ENCODE measurements at regions not wholly inside any gene's neighbourhood (a gene's known extent, or its start where the extent isn't known, plus 50 kb on each side); places are given as distances from the start of the nearest gene placed in this dataset.

DNA sequence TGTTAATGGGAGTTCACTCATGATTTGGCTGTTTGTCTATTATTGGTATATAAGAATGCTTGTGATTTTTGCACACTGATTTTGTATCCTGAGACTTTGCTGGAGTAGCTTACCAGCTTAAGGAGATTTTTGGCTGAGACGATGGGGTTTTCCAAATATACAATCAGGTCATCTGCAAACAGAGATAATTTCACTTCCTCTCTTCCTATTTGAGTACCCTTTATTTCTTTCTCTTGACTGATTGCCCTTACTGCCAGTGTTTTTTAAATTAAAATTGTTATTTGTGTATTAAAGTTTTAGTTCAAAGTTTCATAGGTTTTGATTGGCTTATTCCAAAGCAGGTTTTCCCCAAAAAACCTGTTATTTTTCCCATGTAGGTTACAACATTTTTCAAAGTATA is 390.5 kb upstream of the RBMS3 start:
- H3K9me3 Mint-ChIP-seq = no peaks in the 10 kb centered on the region
- no peak overlapping the region for H3K4me3 Mint-ChIP-seq
- H3K27me3 Mint-ChIP-seq = peaks cover 0 to 6% of the 10 kb centered on the region in 2 donors
- DNase-seq (no peak), ATAC-seq (replicated peaks) (no peak)
- H3K27ac Mint-ChIP-seq = no peak overlapping the region
- peaks cover 2 to 5% of the 10 kb centered on the region in 2 donors for H3K4me1 Mint-ChIP-seq
- no peaks in the 10 kb centered on the region for H3K36me3 Mint-ChIP-seq

DNA sequence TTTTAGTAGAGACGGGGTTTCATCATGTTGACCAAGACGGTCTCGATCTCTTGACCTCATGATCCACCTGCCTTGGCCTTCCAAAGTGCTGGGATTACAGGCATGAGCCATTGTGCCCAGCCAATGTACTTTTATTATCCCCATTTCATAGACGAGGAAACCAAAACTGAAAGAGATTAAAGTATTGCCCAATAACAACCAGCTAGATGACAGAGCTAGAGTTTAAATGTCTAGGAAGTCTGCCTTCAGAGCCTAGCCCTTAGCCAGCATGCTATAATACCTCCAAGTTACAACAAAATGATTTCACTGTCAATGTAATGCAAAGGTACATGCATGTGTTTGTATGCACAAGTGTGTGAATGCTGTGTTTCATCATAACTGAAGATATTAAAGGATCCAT is 389.4 kb upstream of the RBMS3 start:
- no peak for DNase-seq
- Mint-ChIP-seq H3K27ac (no peak overlapping the region), H3K27me3 (peaks cover 0 to 6% of the 10 kb centered on the region in 2 donors), H3K4me3 (no peak overlapping the region), H3K36me3 (no peaks in the 10 kb centered on the region), H3K4me1 (peaks cover 2 to 5% of the 10 kb centered on the region in 2 donors), H3K9me3 (no peaks in the 10 kb centered on the region)
- no peak for ATAC-seq (replicated peaks)

DNA sequence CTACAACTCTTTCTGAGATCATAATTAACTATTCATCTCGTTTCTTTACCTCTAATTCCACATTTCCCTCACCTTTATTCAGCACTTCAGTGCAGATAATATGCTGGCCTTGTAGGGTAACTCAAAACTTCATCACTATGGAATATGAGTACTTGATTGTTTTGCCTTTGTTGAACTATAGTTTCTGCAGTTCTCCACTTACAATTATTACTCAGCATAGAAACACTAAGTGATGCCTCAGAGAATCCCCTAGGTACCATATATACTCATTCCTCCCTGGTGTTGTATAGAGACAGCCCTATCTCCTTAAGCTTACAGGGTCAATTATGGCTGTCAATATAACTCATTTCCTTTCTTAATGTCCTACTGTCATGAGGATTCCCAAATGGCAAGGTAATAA is 380.6 kb upstream of the RBMS3 start:
- ATAC-seq (replicated peaks) = no peak

DNA sequence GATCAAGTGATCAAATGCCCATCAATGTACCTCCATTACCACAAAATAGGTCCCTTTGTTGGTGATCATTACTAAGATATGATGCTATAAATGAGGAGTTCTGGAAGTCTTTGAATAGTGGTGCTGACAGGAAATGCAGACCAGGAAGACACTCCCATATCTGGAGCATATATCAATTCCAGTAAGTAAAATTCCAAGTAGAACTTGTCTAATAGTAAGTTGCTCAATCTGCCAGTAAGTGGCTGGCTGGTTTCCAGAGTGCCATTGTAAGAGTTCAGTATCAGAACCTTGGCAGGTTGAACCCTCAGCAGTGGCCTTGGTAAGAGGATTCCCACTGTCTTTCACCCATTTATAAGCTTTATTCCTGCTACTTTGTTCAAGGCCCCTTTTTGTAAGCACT is 379.9 kb upstream of the RBMS3 start:
- ATAC-seq (replicated peaks) (no peak), DNase-seq (no peak)
- no peaks in the 10 kb centered on the region for H3K36me3 Mint-ChIP-seq
- no peak overlapping the region for H3K27ac Mint-ChIP-seq
- H3K27me3 Mint-ChIP-seq = peaks cover 0 to 4% of the 10 kb centered on the region in 2 donors
- no peaks in the 10 kb centered on the region for H3K4me1 Mint-ChIP-seq
- H3K9me3 Mint-ChIP-seq = peaks cover 0 to 7% of the 10 kb centered on the region in 2 donors
- no peak overlapping the region for H3K4me3 Mint-ChIP-seq

More for the DNA sequence above, 380.6 kb upstream of the RBMS3 start:
- H3K4me3 Mint-ChIP-seq = no peak overlapping the region
- H3K9me3 Mint-ChIP-seq = peaks cover 0 to 7% of the 10 kb centered on the region in 2 donors
- H3K27me3 Mint-ChIP-seq = no peaks in the 10 kb centered on the region
- H3K4me1 Mint-ChIP-seq = no peaks in the 10 kb centered on the region
- DNase-seq = no peak
- H3K36me3 Mint-ChIP-seq = no peaks in the 10 kb centered on the region
- H3K27ac Mint-ChIP-seq = no peak overlapping the region

DNA sequence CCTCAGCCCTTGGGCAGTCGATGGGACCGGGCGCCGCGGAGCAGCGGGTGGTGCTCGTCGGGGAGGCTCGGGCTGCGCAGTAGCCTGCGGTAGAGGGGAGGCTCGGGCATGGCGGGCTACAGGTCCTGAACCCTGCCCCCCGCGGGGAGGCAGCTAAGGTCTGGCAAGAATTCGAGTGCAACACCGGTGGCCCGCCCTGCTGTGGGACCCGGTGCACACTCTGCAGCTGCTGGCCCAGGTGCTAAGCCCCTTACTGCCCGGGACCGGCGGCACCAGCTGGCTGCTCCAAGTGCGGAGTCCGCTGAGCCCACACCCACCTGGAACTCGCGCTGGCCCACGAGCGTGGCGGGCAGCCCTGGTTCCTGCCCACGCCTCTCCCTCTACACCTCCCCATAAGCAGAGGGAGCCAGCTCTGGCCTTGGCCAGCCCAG is 377.7 kb upstream of the RBMS3 start:
- Mint-ChIP-seq H3K4me1 (no peaks in the 10 kb centered on the region), H3K36me3 (no peaks in the 10 kb centered on the region), H3K27me3 (peaks cover 4% of the 10 kb centered on the region in 2 donors), H3K27ac (no peak overlapping the region), H3K4me3 (no peak overlapping the region), H3K9me3 (peaks cover 0 to 7% of the 10 kb centered on the region in 2 donors)
- DNase-seq = no peak
- ATAC-seq (replicated peaks) = no peak

DNA sequence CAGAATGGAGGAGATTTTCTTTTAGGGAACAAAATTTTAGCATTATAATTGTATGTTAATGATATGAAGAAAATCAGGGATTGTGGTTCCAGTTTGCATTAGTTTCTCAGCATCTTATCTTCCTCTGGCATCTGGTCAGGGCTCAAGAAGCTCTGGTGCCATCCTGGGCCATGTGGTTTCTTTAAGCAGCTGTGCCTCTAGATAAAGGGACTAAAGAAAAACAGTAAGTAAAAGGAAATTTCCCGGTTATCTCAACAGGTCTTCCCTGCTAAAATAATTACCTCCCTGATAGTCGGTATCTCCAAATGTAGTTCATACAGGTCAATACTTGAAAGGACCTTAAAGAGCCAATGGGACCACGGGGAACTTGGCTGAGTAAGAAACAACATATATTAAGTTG is 375.1 kb upstream of the RBMS3 start:
- no peak for DNase-seq
- peaks cover 0 to 7% of the 10 kb centered on the region in 2 donors for H3K9me3 Mint-ChIP-seq
- no peak for ATAC-seq (replicated peaks)
- H3K36me3 Mint-ChIP-seq = no peaks in the 10 kb centered on the region
- no peak overlapping the region for H3K27ac Mint-ChIP-seq
- no peaks in the 10 kb centered on the region for H3K4me1 Mint-ChIP-seq
- peaks cover 4 to 5% of the 10 kb centered on the region in 2 donors for H3K27me3 Mint-ChIP-seq
- no peak overlapping the region for H3K4me3 Mint-ChIP-seq

DNA sequence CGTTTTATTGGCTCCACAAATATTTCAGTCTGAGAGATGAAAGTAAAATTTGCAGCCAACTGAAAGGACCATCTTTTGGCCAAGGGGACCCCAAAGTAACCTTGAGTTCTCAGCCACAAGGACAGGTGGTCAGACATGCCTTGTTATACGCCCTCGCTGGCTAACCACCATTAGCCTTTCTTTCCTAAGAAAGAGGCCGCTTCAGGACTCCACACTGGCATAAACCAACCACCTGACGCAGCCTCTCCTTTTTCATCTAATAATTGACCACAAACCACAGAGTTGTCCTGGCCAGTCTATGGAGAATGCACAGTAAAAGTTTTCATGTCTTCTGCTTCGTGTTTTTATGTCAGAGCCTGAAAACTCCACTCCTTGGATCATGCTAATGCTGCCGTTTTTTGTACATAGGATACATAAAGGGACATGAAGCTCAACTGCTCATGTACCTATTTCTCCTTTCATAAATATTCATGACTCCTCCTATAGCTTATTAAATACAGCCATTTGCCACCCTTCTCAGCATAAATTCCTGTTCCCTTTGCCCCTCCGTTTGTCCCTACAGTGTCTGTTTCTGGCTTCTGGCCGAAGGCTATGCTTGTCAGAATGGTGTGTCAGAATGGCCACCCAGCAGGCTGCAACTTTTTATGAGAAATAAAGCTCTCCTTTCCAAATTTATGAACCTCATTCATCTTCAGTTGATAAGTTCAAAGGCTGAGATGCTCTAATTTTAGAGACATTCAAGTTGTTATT is 374.1 kb upstream of the RBMS3 start:
- H3K4me3 Mint-ChIP-seq = no peak overlapping the region
- H3K27ac Mint-ChIP-seq = no peak overlapping the region
- no peaks in the 10 kb centered on the region for H3K36me3 Mint-ChIP-seq
- H3K9me3 Mint-ChIP-seq = peaks cover 0 to 4% of the 10 kb centered on the region in 2 donors
- ATAC-seq (replicated peaks) (no peak), DNase-seq (no peak)
- peaks cover 4 to 5% of the 10 kb centered on the region in 2 donors for H3K27me3 Mint-ChIP-seq
- H3K4me1 Mint-ChIP-seq = no peaks in the 10 kb centered on the region

DNA sequence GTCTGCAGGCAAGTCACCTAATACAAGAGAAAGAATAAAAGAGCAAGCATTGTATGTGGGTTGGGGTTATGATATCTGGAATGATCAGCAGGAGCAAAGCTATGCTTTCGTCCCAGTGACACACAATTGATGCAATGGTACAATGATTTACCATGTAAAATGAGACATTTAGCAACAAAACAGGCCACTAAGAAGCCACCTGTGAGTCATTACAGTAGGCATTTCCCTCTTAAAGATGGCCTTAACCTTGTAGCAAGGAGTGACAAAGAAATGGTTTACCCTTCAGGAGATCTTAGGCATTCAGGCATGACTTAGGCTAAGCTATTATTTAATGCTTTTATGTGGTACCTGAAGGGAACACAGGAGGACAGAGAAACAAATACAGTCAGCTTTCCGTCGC is 373.3 kb upstream of the RBMS3 start:
- H3K27me3 Mint-ChIP-seq = peaks cover 4 to 5% of the 10 kb centered on the region in 2 donors
- no peaks in the 10 kb centered on the region for H3K9me3 Mint-ChIP-seq
- H3K4me3 Mint-ChIP-seq = no peak overlapping the region
- no peaks in the 10 kb centered on the region for H3K4me1 Mint-ChIP-seq
- no peak for DNase-seq
- no peak for ATAC-seq (replicated peaks)
- no peaks in the 10 kb centered on the region for H3K36me3 Mint-ChIP-seq
- no peak overlapping the region for H3K27ac Mint-ChIP-seq

DNA sequence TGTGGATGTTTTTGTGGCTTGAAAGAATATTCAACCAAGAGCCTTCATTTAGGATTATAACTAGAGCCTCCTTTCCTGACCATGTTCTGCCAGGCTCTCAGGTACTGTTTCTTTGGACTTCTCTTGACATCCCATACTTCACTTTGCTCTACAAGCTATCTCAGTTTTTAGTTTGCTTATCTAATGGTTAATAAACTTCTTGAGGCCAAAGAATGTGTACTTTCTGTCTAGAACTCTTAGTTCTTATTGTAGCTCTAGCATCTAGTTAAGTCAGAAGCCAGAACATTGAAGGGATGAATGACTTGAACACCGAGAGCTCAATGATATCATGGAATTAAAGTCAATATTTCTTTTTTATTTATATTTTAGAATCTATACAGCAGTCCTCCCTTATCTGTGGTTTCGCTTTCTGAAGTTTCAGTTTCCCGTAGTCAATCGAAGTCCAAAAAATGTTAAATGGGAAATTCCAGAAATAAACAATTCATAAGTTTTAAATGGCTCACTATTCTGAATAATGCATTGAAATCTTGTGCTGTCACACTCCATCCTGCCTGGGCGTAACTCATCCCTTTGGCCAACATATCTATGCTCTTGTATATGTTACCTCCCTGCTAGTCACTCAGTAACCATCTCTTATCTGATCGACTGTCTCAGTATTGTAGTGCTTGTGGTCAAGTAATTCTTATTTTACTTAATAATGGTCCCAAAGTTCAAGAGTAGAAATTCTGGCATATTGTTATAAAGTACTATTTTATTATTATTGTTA is 368.6 kb upstream of the RBMS3 start:
- ATAC-seq (replicated peaks) (no peak), DNase-seq (no peak)
- no peaks in the 10 kb centered on the region for H3K36me3 Mint-ChIP-seq
- H3K4me3 Mint-ChIP-seq = no peak overlapping the region
- peaks cover 9 to 21% of the 10 kb centered on the region in 2 donors for H3K4me1 Mint-ChIP-seq
- no peak overlapping the region for H3K27ac Mint-ChIP-seq
- no peaks in the 10 kb centered on the region for H3K9me3 Mint-ChIP-seq
- H3K27me3 Mint-ChIP-seq = peaks cover 0 to 5% of the 10 kb centered on the region in 2 donors

DNA sequence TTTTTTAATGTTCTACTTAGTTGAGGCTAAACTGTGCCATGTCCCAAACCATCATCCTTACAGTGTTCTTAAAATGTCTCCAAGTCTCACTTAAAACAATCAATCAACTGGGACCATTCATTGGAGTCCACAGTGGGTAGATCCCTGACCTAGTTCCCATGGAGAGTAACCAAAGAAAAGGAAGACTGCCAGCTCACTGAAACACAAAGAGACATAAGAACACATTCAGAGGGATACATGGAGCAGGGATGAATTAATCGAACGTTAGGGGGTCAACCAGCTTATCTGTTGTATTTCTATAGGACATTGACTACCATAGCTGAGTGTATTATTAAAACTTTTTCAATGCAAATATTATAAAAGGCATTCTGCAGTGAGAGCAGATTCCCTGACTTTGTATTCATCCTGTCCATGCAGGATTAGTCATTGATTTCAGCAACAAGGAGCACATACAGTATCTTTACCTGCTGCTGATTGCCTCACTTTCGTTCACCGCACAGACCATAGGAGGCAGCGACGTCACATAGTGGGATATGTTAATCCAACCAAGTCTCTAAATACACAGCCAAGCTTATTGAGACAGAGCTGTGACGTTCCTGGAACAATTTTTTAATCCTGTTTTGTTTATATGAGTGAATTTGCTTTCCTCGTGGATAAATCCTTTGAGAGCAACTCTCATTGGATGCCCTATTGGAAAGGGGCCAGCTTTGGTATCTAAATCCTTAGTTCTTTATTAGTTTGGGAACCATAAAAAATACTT is 364.9 kb upstream of the RBMS3 start:
- H3K36me3 Mint-ChIP-seq = no peaks in the 10 kb centered on the region
- no peaks in the 10 kb centered on the region for H3K27me3 Mint-ChIP-seq
- no peak overlapping the region for H3K4me3 Mint-ChIP-seq
- H3K9me3 Mint-ChIP-seq = no peaks in the 10 kb centered on the region
- peaks cover 13 to 31% of the 10 kb centered on the region in 2 donors for H3K4me1 Mint-ChIP-seq
- ATAC-seq (replicated peaks) = no peak
- DNase-seq = no peak
- no peak overlapping the region for H3K27ac Mint-ChIP-seq

DNA sequence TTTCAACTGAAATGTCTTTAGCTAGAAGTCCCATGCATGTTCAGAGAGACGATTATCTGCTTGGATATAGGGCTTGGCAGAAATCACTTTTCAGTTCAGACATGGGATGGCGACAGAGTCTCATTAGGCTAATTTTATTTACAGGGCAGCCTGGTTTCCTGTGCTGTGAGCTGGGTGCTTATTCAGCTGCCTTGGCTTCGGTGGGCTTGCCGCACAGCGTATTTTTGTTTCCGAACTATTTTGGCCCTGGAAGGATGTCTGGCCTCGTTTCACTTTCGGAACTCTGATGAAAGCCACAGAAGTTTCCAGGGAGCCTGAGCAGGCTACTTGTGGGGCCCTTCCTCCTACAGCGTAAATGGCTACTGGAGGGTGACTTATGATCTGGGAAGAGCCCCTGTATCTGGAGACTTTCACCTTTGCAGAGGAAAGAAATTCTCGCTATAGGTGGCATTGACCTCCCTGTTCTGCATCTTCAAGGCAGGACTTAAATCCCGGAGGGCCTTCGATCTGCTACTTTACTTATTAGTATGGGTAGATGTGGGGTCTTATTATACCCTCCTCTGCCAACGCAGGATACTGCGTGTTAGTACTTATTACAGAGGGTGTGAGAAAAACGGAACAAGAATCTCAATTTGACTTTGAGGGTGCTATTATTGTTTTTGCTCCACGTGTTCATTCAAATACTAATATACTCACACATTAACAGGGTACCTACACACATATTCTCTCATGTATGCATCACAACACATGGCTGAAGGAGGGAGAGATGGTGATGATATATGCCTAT is 364.0 kb upstream of the RBMS3 start:
- ATAC-seq (replicated peaks) (peak; percentile 87 to 90), DNase-seq (peak; percentile 35)
- H3K27me3 Mint-ChIP-seq = no peaks in the 10 kb centered on the region
- no peaks in the 10 kb centered on the region for H3K36me3 Mint-ChIP-seq
- H3K4me1 Mint-ChIP-seq = peaks cover 13 to 31% of the 10 kb centered on the region in 2 donors
- H3K4me3 Mint-ChIP-seq = peak overlapping the region in 1 of 2 donors; percentile 22
- no peak overlapping the region for H3K27ac Mint-ChIP-seq
- no peaks in the 10 kb centered on the region for H3K9me3 Mint-ChIP-seq

DNA sequence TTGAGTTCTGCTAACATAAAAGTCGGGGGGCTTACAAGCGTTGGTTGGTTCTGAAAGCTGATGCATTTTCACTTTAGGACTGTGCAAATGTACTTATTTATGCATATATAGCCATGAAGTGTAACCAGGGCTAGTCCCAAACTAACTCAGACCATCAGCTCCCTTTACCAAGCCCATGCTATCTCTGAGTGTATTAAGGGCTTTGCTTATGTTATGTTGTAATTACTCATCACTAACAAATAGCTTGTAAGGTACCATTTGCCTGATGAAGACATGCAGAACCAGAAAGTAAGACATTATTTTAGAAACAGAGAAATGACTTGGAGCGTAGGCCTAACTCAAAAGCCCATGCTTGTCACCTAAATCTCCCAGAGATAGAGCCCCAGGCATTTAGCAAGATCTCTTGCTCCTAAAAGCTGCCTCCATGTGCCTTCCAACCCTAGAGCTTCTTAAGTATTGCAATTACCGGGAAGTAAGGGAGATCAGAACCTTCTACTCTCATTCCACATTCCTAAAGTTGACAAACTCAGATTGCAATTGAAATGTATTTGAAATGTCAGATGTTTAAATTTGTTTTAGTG is 362.9 kb upstream of the RBMS3 start:
- no peaks in the 10 kb centered on the region for H3K27me3 Mint-ChIP-seq
- H3K4me3 Mint-ChIP-seq = no peak overlapping the region
- no peak for DNase-seq
- H3K4me1 Mint-ChIP-seq = peaks cover 13 to 31% of the 10 kb centered on the region in 2 donors
- peak; percentile 23 to 28 for ATAC-seq (replicated peaks)
- H3K36me3 Mint-ChIP-seq = no peaks in the 10 kb centered on the region
- no peak overlapping the region for H3K27ac Mint-ChIP-seq
- no peaks in the 10 kb centered on the region for H3K9me3 Mint-ChIP-seq

DNA sequence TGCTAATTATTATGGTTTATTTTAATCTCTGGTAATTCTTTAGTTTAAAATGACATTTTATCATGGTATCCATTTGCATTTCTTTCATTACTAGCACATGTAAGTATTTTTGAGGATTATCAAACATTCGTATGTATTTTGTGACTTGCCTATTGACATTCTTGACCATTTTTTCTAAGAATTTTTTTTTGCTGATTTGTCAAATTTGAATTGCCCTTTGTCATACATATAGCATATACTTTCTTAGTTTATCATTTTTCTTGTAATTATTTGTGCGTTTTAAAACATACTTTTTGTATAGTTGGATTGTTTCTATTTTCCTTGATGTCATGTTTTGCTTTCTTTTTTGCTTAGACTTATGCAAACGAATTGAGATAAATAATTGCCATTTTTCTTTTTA is 358.5 kb upstream of the RBMS3 start:
- H3K36me3 Mint-ChIP-seq = no peaks in the 10 kb centered on the region
- no peak overlapping the region for H3K27ac Mint-ChIP-seq
- DNase-seq (no peak), ATAC-seq (replicated peaks) (no peak)
- no peaks in the 10 kb centered on the region for H3K27me3 Mint-ChIP-seq
- H3K9me3 Mint-ChIP-seq = no peaks in the 10 kb centered on the region
- H3K4me3 Mint-ChIP-seq = no peak overlapping the region
- peaks cover 4 to 9% of the 10 kb centered on the region in 2 donors for H3K4me1 Mint-ChIP-seq
